H1 (cell line): ENCODE measurements at regions not wholly inside any gene's neighbourhood (a gene's known extent, or its start where the extent isn't known, plus 50 kb on each side); places are given as distances from the start of the nearest gene placed in this dataset.

Experiments used
- CTBP2 ChIP-seq: IDR thresholded peaks from 2 replicates; pipeline ENCODE4 v1.7.0; 2011; ENCODE audit warnings: borderline replicate concordance, mild to moderate bottlenecking, moderate library complexity, mixed read lengths, low read length; ENCODE audit not compliant: insufficient read depth, insufficient read length
- EGR1 ChIP-seq: IDR thresholded peaks from 2 replicates; pipeline ENCODE4 v1.6.1; 2011; ENCODE audit warnings: low read depth, low read length, borderline replicate concordance
- JUN ChIP-seq: IDR thresholded peaks from 2 replicates; pipeline ENCODE4 v1.6.1; 2011; ENCODE audit warnings: low read depth, mild to moderate bottlenecking, improper control_type of control experiment, low read length
- NANOG ChIP-seq: IDR thresholded peaks from 2 replicates; pipeline ENCODE4 v1.6.1; 2011; ENCODE audit warnings: low read length, low read depth, mild to moderate bottlenecking, inconsistent platforms; ENCODE audit not compliant: insufficient read depth, poor library complexity, severe bottlenecking
- NRF1 ChIP-seq: IDR thresholded peaks from 2 replicates; pipeline ENCODE4 v1.6.1; 2011; ENCODE audit warnings: mild to moderate bottlenecking, low read depth, low read length, improper control_type of control experiment
- SUZ12 ChIP-seq: fragments of 200-600 bp; sonication (generic); IDR thresholded peaks from 2 replicates; pipeline ENCODE4 v1.6.1; 2012; ENCODE audit warnings: mild to moderate bottlenecking, inconsistent platforms, low read length, moderate library complexity, mixed read lengths
- TEAD4 ChIP-seq: IDR thresholded peaks from 2 replicates; pipeline ENCODE4 v1.6.1; 2012; ENCODE audit warnings: low read depth, low read length, inconsistent platforms, mixed read lengths

GRCh38 chr2:62593825-62594224, 87.8 kb upstream of the TMEM17 start (continued):
- TF ChIP-seq SUZ12 (no peak), NANOG (no peak), NRF1 (no peak), JUN (no peak), TEAD4 (no peak), EGR1 (no peak), CTBP2 (no peak)
- TF ChIP-seq, all 59 proteins: peak for 0
